Posterior cingulate gyrus (tissue), 11 donors: ENCODE measurements at regions not wholly inside any gene's neighbourhood (a gene's known extent, or its start where the extent isn't known, plus 50 kb on each side); places are given as distances from the start of the nearest gene placed in this dataset.
A peak's percentile ranks its signal among the peaks of the same experiment; 100 is the strongest.

Source experiments
- DNase-seq, 10 donors: peaks; one replicate each; pipeline versions ENCODE4 v3.0.0 to v3.0.0-alpha.2; 2020 to 2021; ENCODE audit warnings: mixed read lengths in 3 of 10
- intact Hi-C: fragments of 100-400 bp; cut with DNase I; formaldehyde crosslinking; loops from one replicate; pipeline ENCODE4 v1.15.1; 2023

DNA sequence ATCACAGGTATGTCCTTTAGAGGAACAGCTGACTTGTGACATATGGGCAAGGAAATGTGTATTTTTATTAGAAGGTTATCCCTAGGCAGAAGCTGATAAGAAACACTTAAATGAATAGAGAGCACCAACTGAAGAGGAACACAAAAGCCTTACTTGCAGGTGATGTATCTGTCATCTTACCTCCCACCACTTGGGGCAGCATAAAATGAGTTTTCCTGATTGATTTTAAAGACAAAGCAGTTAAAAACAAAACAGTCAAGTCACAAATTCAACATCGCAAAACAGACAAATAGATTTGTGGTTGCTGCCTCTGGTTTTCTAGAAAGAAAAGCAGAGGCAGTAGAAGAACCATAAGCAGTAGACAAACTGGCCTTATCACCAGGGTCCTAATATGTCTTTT is 302.4 kb upstream of the ZNF462 start:
- no peak for DNase-seq
- intact Hi-C loops = no loop called here

DNA sequence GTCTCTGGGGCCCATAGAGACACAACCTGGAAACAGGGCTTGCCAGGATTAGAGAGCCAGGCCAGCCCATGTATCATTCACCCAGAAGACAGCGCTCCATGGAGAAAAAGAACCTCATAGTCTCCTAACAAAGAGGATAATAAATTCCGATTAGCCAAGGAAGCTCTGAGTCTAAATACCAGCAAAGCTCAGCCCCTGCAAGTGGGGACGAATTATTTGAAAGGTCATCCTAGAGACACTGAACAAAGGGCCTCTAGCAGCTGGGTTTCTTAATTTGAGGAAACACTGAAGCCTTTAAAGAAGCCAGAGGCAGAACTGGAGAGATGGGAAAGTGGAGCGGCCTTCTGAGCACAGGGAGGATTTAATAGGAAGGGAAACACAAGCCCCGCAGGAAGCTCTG is 287.1 kb upstream of the ZNF462 start:
- no peak for DNase-seq
- intact Hi-C loops = no loop called here

DNA sequence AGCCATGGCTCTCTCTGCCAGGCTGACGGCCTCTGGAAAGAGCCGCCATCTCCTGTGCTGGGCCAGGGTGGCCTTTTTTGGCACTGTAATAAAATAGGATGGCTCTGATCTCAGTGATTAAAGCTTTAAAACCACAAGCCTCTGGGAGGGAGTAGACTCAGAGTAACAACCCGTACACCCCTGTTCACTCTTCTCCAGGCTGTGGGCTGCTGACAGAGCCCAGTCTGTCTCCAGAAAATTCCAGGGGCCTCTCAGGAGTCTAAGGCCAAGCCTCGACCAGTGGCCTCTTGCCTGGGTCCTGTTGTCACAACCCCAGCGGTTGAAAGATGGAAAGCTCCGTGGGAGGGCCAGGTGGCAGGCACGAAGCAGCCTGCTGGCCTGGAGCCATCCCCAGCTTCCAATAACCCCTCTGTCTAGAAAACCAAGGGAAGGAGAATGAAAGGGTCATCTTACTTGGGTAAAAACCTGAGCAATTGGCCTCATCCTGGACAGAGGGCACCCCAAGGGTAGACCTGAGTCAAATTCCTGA is 286.7 kb upstream of the ZNF462 start:
- DNase-seq = peak in 1 of 10 donors; percentile 62
- intact Hi-C loops = no loop called here

DNA sequence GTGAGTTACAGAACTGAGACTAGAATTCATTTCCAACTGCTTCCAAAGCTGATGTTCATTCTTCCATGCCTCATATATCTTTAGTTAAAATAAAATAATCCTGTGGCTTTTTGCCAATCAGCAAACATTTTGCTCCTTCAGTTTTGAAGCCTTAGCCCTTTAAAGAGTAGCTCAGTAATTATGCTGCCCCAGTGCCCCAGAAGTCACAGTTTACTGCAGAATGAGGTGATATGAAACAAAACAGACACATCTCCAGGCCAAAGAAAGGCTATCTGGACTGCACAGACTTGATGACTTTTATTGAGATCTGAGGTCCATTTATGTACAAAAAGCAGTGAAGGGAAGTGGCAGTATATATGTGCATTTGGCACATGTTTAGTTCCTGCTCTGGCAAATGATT is 285.8 kb upstream of the ZNF462 start:
- intact Hi-C loops = no loop called here
- no peak for DNase-seq

DNA sequence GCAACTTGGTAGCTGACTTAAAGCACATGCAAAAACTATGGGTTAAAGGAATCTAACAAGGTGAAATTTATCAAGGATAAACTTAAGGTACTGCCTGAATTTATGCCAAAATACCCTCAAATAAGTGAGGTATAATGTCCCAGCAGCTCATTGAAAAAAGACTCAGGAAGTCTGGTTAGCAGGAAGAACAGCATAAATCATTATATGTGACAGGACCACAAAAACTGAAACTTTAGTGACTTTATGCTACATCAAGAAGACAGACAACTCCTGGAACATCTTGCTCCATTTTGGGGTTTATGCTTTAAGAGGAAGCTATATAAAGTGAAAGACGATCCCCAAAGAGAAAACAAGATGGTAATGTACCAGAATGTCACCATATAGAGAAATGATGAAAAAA is 282.4 kb upstream of the ZNF462 start:
- intact Hi-C loops = no loop called here
- no peak for DNase-seq

DNA sequence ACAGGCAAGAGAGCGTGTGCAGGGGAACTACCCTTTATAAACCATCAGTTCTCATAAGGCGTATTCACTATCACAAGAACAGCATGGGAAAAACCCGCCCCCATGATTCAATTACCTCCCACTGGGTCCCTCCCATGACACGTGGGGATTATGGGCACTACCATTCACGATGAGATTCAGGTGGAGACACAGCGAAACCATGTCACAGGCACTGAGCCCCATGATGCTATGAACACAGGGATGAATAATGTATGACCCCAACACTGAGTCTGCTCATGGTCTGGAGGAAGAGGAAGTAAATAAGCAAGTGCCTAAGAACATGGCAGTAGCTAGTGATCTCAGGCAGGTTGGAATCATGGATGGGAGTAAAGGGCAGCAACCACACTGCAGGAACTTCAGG is 281.0 kb upstream of the ZNF462 start:
- intact Hi-C loops = no loop called here
- no peak for DNase-seq

DNA sequence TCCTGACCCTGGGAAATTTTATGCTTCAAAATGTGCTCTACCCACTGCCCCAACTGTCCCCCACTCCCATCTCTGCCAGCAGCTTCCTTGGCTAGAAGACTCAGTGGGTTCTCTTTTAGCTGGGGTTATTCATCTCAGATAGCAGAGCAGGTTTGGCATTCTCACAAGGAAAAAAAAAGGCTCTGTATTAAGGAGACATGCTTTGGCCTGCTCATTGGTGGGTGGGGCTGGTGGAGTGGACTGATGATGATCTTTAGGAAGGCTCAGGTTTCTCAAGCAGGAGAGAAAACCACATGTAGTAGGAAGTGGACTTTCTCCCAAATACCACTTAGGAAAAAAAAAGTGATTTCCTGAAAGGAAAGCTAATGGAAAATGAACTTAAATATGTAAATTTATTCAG is 279.2 kb upstream of the ZNF462 start:
- no peak for DNase-seq
- intact Hi-C loops = no loop called here

DNA sequence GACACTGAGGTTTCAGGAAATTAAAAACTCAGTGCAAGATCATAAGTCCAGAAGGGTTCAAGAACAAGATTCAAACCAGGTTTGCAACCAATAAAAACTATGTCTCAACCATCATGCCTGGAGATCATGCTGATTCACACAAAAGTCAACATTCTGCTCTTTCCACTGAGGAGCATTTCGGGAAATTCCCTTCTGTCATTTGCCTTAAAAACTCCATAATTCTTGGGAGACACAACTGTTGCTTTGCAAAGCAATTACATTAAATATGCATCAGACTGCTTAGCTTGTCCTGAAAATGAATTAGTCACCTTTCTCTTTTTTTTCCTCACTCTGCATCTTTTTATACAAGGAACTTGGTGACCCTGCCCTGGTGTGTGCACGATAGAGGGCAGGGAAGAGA is 275.9 kb upstream of the ZNF462 start:
- intact Hi-C loops = no loop called here
- no peak for DNase-seq

DNA sequence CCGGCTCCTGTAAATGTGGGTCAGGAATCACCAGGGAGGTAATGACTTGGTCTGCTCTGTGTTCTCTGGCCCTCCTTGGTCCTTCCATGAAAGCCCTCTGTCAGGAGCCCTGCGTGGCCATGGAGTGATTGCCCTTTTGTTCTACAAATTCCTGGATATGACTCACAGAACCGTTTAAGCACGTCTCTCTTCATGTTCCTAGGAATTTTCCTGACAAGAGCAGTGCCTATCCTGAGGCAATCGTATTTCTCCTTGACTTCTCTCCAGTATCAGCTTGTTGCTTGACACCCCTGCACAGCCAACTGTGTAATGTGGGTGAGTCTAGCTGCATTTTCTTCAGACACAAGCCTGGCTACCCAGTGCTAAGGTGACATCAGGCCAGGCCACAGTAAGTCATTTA is 274.3 kb upstream of the ZNF462 start:
- intact Hi-C loops = no loop called here
- DNase-seq = no peak

DNA sequence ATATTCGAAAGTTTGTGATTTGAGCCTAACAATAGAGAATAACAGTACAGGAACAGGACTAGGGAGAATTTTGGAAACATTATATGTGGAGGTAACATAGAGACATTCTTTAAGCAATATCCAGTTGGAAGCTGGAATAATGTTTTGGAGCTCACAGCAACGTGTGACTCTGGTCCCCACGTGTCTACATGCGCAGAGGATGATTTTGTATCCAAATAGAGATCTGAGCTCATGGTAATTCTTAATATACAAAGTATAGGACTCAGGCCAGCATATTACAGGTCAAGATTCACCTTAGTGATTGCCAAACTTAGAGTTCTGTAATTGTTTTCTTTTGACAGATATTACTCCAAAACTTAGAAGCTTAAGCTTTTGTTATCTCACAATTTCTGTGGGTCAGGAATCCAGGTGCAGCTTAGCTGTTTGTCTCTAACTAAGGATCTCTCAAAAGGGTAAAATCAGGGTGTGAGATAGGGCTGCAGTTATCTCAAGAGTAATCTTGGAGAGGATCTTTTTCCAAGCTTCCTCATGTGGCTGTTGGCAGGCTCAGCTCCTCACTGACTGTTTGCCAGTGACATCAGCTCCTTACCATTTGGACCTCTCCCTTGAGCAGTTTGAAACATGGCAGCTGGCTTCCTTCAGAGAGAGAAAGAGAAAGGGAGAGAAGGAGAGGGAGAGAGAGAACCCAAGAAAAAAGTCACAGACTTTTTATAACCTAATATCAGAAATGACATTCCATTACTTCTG is 272.0 kb upstream of the ZNF462 start:
- DNase-seq = no peak
- intact Hi-C loops = no loop called here

DNA sequence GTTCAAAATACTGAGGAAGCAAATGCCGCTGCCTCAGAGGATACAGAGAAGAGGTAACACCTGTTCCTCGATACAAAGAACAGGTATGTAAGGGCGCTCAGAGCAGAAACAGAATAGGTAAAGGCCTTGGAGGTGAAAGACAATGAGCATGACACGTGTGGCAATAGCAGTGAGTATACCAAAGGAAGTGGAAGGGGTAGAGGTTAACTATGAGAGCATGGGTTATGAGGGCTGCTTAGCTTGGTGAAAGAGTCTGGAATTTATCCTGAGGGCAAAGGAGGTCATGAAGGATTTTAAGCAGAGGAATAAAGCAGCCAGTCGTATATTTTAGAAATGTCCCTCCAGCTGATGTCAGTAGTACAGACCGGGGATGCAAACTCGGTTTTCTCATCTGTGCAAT is 269.8 kb upstream of the ZNF462 start:
- intact Hi-C loops = no loop called here
- DNase-seq = no peak

DNA sequence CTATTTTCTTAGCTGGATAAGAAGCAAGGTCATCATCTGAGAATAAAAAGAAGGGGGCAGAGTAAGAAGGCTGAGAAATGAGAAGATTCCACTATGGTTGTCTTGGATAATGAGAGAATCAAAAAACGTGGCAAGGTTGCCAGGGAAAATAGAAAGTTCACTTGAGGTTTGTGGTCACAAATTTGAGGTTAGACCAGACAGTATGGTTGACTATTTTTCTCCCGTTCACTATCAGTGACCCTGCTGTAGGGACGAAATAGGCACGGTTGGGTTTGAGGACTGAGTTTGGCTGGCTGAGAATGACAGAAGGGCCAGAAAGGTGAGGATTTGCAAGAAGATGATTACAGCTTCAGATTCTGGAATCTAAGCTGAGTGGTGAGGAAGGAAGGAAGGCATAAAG is 266.0 kb upstream of the ZNF462 start:
- intact Hi-C loops = no loop called here

DNA sequence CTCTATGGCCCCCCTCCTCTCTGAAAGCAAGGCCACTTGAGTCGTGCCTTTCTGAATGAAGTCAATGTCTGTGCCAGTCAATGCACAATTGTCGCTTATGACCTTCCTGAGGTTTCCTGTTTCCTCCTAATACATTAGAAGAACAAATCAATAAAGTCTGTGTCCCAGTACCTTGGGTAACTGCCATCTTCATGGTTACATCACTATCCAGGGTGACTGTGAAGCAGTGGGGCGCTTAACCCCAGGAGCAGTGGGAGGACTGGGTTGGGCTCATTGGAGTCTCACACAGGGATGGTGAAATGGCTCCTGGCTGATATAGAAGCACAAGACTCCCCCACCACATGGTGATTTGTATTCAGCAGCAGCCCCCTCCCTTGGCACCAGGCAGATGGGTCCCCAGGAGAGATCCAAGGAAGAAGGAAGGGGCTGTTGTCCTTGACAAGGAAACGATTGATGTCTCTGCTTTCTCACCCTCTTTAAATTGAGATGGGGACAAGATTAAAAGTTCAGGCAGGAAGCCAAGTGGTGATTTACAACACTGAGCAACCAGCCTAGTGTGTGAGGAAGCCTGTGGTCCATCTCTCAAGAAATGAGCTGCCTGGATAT is 261.9 kb upstream of the ZNF462 start:
- DNase-seq = no peak
- intact Hi-C loops = no loop called here

More for the DNA sequence above, 266.0 kb upstream of the ZNF462 start:
- DNase-seq = no peak

DNA sequence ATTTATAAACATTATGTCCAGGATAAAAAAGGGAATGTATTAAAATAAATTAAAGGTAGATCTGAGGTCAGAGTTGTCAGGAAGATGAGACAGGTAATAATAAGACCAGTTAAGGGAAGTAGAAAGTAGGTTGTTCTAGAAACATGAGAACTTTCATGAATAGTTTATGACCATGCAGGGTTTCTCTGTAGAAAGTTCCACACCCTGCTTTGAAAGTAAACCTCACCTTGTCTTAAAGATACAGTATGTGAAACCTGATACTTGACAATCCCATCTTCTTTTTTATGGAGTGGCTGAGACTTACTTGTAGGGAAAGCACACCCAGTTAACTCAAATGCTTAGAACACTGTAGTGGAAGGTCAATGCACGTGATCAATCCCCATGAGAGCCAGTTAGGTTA is 260.6 kb upstream of the ZNF462 start:
- intact Hi-C loops = no loop called here
- DNase-seq = no peak

DNA sequence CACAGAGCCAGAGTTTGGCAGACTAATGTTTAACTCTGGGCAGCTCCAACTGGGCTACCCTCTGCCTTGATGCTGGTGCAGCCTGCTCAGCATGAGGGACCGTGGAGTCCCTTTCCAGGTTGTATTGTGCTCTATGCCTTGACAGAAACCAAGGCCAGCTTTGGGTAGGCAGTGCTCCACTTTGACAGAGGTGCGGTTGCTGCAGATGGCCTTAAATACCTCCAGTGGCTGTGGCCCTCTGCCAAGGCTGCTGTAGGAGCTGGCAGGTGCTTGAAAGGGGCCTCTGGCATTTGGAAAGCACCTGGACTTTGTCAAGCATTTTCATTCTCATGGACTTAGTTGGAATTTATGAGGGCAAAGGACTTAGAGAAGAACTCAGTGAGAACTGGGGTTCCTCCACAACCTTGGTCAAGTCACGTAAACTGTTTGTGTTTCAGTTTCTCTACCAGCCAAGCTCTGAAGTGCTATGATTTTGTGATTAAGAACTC is 249.7 kb upstream of the ZNF462 start:
- intact Hi-C loops = no loop called here
- DNase-seq = peak in 1 of 10 donors; percentile 63

DNA sequence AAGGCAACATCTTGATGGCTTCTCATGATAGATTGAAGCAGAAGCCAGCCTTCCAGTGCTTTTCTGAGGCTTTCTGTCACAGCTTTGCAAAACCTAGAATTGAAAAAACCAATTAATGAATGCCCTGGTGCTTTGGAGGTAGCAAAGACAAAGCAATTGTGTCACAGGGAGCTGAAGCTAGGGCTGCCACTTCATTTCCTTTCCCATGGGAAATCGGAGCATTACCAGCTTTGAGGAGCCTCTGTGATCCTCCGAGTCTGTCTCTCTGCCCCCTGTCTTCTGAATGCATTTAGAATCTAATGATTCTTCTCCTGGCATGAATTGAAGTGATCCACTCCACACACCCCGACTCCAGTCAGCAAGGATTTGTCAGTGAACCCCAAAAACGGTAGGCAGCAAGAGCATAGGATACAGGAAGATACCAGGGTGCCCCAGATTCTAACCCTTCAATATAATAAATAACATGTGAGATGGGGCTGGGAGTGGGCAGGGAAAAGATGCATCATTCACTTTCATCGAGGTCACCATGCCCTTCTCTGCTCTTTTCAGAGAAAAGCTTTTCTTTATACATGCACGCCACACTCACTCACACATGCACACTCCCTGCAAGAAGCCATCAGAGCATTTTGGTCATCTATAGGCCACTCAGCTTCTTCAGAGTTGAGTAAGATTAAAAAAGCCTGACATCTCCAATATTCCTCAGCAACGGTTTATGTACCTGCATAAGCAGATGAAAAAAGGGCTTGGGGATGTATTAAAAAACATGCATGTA is 247.7 kb upstream of the ZNF462 start:
- intact Hi-C loops = no loop called here
- DNase-seq = no peak

DNA sequence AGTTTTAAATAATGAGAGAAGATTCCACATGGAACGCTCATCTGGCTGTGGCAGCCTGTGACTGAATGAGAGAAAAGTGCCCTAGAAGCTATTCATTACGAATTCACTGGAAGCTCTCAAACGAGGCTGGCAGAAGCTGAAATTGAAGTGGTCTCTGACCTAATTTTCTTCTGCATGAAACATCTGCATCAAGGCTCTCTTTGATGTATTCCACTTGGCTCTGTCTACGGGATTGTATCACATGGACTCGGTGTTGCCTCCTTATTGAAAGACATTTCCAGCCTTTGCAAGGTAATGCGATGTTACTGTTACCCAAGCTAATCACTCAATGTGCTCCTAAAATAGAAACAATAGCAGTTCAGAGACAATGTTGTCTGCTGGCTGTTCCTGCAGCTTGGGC is 246.9 kb upstream of the ZNF462 start:
- no peak for DNase-seq
- intact Hi-C loops = no loop called here

DNA sequence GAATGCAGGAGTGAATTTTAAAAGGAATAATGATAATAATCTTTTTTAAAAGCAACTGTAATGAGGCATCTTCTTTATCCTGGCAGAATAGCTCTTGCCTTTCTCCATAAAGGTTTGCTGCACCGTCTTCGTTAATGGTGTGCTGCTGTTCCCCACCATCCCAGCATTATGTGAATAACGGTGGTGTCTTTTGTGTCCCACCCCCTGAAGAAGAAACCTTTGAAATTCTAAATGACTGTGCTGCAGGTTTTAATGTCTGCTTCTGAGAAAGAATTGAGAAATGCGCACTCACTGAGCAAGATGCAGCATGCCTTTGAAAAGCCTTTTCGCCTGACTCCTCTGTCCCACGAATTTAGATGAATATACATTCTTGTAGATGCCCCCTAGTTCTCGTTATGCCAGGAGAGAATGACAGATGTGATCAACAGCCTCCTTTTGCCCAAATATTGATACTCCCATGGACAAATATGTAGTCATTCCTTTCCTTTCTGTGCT is 246.1 kb upstream of the ZNF462 start:
- DNase-seq = no peak
- intact Hi-C loops = no loop called here

DNA sequence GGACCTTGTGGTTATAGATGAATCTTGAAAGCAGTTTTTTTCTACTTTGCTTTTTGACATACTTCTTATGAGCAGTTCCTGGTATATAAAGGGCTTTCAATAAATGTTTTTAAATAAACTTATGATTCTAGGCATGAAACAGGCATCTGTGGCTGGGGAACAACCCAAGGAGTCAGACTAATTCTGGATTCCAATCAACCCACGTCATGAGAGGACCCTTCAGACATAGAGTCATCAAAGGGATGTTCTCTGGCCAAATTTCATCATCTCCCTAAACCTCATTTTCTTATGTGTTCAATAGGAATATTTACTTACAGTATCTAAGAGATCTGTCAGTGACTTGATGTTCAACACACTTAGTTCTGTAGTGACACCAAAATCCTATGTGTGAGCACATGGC is 243.8 kb upstream of the ZNF462 start:
- DNase-seq = no peak
- intact Hi-C loops = no loop called here

DNA sequence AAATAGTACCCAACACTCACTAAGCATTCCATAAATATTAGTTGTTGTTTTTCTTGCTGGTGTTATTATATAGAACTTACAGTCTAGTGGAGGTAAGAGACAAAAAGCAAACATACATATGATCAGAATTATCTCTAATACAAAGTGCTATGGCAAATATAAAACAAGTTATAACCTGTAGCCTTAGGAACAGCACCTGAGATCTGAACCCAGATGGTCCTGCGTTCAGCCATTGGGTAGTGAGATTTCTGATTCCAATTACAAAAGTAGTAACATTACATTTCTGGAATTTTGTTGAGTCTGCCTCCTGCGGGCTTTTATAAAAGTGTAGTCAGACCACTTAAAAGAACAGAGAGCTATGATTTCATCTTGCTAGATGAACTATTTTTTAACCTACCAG is 242.9 kb upstream of the ZNF462 start:
- intact Hi-C loops = no loop called here
- DNase-seq = no peak

DNA sequence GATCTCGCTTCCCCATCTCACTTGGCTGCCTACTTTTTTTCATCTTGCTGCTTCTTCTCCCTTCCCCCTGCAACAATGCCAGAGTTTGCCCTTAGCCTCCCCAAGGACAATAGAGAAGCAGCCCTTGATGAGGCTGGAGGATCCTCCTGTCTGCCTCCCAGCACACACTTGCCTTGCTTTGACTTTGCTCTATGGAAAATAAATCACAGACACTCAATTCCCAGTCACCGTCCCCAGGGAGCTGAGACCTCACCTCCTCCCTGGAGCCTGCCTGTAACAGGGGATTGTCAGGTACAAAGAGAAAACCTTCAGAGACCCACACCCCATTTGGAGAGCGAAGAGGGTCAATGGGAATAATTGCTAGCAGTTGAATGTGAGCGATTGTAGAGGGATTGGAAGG is 242.1 kb upstream of the ZNF462 start:
- DNase-seq = no peak
- intact Hi-C loops = no loop called here
